UCSD-AML1 (cell line): ENCODE measurements at regions not wholly inside any gene's neighbourhood (a gene's known extent, or its start where the extent isn't known, plus 50 kb on each side); places are given as distances from the start of the nearest gene placed in this dataset.

Experiments used
- DNase-seq: peaks from one replicate; lab custom pipeline; 2025; ENCODE audit not compliant: unreplicated experiment; lab: John Stamatoyannopoulos, UW

- no peak for DNase-seq
These were observed 164.8 kb upstream of the ZC3H12A start for GRCh38 chr1:37309574-37309973.

DNA sequence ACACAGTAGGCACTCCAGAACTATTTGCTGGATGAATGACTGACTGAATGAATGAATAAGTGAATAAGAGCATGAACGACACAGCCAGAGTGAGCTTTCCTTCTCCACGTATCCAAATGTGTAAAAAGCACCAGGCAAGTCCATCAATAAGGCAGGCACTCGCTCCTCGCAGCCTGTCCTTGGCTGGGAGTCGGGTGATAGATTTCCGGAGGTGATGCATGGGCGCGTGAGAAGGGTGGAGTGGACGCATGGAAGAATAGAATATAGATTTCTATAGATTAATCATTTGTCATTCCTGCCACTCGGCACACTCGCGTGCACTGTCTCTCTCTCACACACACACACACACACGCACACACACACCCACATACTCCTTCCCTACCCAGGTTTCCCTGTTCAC, 164.3 kb upstream of the ZC3H12A start:
- DNase-seq: no peak

DNA sequence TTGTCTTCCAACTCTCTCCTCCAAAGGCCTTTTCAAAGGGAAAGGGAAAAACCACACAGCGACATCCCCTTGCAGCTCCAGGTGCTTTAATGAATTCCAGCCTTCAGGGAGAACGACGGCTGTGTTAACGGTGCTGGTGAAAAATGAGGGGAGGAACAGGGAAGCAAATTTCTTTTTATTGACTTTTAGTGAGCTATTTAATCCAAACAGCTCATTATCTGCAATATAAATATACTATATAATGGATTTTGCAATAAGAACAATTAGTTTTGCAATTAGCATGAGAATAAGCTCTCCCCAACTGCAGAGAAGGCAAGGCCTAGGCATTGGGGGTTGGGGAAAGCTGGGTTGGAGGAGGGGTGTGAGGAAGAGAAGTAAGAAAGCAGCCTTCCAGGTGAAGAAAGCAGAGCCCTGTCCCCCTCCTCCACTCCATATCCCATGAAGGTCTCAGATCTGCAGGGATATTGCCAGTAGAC, 159.0 kb upstream of the ZC3H12A start:
- DNase-seq: no peak

DNA sequence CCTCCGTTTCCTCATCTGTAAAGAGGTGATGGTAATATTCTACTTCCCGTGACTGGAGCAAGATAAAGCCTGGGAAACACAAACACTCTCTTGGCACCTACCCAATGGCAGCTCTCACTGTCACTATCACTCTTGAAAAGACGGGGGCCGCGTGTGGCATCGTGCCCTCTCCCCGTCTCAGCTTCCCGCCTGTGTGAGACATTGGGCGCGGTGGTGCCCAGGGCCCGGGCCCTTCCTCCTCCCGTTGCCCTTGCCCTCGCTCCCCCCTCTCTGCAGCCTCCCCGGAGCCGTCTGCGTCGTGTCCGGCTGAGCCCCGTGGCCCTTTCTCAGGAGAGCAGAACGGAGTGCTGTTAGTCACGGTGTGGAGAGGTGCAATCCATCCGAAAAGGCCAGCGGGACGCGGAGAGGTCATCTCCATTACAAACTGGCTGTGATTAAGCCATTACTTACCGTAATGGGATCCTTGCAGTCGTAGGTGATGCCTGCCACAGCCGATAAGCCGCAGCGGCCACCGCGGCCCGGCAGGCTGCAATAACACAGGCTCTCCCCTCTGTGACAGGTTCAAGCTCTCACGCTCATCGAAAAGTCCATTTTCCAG, 156.4 kb upstream of the ZC3H12A start:
- DNase-seq: no peak

DNA sequence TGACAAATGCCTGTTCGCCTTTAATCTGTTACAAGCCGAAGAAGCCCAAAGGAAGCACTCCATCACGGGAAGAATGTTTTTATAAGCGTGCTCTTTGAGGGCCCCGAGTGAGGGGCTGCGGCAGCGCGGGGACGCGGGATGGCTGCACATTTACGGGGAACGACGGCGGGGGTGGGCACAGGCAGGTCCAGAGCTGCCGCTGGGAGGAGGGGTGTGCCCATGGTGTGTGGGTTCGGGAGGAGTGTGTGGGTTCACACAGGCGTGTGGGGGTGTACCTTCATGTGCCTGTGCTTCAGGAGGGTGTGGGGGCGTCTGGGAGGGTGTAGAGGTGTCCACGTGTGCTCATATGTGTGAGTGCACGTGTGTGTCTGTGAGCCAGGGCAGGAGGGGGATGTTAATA, 155.9 kb upstream of the ZC3H12A start:
- DNase-seq: no peak

- DNase-seq: no peak
These were observed 155.1 kb upstream of the ZC3H12A start for GRCh38 chr1:37319284-37319683.

GRCh38 chr1:37323486-37324377, 150.6 kb upstream of the ZC3H12A start:
- DNase-seq: peak; percentile 13

- DNase-seq: no peak
These were observed 149.4 kb upstream of the ZC3H12A start for GRCh38 chr1:37325010-37325409.

DNA sequence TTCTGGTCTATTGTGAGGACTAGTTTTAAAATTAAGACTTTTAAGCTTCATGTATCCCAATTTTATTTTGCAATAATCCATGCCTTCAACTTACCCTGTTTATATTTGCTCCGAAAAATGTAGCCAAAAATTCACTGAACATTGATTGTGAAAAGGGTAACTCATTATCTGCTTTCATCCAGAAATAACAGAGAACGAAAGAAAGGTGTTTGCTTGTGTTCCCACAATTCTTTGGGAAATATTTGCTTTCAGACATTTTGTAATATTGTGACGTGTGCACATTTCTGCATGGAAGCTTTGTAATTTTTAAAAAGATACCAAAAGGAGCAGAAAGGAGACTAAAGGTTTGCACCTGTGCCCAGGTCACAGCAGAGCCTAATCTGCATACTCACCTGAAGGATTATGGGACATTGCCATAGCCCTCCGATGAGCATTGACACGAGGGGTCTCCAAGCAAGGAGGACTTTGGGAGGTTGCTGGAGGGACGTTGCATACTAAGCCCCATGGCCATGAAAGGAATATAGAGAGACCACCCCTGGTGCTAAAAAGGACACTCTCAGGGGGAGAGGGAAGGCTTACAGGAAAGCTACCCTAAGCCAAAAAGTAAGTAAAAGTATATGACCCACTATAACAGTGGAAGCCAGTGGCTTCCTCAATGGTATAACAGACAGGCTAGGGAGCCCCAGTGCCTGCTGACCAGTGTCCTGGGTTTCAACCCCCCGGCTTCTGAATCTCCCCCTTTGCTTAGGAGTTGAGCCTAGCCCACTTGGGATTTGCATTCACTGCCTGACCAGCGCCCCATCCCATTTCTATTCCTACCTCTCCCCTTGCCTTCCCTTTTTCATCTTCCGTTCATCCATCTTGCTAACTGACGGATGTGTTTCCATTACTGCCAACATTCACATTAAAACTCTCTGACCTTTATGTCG, 148.6 kb upstream of the ZC3H12A start:
- DNase-seq: no peak

DNA sequence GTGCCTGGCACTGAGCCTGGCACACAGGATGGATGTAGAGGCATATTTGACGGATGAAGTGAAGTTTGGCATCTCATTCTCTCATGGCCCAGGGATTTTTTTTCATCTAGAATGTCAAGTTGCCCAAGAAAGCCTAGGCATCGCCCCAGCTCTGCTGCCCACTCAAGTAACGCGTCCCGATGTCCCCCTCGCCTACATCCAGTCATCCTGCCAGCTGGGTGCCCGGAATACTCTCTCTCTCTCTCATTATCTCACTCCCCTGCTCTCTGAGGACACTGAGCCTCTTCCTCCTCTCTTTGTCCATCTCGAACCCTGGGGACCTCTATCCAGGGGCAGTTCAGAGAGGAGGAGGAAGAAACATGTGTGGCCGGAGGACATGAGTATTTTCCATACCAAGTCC, 142.3 kb upstream of the ZC3H12A start:
- no peak for DNase-seq

GRCh38 chr1:37338658-37339057, 135.7 kb upstream of the ZC3H12A start:
- DNase-seq: no peak

DNA sequence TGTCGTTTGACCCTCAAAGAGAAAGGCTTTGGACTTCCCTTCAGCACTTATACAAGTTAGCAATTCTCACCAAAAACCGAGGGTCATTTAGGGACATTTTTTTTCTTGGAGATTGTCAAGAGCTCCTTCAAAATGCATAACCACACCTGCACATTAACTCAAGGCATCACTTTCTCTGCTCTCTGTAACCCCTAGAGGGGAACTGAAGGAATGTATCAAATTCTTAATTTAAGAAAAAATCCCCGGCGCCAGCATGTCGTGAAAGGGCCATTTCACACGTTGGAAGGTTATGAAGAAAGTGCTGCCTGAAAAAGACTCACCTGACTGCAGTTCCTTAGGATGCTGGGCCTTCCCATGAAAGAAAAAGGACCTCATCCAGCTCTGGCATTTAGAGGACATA, 131.6 kb upstream of the ZC3H12A start:
- no peak for DNase-seq

DNA sequence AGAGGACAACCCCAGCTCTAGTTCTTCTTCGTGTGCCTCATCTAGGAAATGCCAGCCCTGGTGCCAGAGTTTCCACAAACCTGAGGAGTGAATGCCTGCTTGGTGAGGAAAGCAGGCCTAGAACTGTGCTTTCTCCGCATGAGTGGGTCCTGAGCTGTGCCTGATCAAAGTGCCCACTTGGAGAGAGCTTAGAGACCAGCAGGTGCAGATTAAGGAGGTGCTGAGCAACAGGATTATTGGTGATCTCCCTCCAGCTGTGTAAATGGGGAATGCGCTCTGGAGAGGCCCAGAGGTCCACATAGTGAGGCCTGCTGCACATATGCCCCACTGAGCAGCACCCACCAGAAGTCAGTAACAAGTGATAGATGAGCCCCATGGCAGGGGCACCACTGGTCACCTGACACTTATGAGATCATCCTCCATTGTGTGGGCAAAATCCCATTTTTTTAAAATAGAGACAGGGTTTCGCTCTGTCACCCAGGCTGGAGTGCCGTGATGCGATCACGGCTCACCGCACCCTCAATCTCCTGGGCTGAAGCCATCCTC, 127.2 kb upstream of the ZC3H12A start:
- DNase-seq: no peak

DNA sequence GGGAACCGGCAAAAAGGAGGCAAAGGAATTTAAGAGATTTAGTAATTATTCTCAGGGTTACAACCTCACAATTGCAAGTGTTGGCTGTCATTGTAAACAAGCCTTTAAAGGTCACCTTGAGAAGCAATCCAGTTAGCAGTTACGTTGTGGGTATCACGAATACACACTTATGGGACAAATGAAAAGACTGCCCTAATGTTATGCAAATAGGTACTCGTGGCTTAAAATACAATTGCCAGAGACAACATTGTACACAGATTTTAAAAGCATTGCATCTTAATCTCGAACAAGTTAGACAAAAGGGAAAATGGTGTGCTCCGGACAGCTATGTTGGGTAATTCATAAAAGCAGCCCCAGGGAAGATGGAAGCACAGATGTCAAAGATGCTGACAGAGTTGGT, 120.5 kb upstream of the ZC3H12A start:
- no peak for DNase-seq

DNA sequence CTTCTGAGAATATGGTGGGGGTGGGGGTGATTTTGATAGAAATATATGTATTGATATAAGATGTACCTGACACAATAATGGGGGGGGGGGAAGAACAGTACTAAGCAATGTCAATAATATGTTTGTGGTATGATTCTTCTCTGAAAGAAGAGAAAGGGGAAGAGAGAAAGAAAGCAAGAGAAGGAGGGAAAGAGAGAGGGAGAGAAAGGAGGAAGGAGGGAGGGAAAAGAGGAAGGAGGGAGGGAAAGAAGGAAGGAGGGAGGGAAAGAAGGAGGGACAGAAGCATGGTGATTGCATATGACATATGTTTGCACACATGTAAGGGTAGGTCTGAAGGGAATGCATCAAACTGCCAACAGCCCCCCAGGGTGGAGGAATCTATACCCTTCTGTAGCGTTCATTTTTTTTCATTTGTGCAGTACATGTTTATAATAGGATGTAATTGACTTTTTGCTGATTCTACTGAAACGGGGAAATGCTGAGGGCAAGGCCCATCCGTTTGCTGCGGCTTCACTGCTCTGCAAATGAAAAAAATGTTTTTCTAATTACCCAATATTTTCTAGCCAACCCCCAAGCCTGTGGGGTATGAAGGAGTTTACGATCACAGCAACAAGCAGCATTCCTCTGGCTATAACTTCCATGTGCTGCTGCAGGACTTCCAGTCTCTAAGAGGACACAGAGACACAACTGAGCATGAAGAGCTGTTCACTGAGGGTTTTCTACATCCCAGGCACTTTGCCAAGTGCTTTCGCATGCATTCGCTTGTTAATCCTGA, 119.3 kb upstream of the ZC3H12A start:
- DNase-seq: no peak

GRCh38 chr1:37358992-37359391, 115.4 kb upstream of the ZC3H12A start:
- no peak for DNase-seq

- DNase-seq: no peak
These were observed 114.4 kb upstream of the ZC3H12A start for GRCh38 chr1:37360011-37360410.

- DNase-seq: no peak
These were observed 111.6 kb upstream of the ZC3H12A start for GRCh38 chr1:37362594-37363385.

DNA sequence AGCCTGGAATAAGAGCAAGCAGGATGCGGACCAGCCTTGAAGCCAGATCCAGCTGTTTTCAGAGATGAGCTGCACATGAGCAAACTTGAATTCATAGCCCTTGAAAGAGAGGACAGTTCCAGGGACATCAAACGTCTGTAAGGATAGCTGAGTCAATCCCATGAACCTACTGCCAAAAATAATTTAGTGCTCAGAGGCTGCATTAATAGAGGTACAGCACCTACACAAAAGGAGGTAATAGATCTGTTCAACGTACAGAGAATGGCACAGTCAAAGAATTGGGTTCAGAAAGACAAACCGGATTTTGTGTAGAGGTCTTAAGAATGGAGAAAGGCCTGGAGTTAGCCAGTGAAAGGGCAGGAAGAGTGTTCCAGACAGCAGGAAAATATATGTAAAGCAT, 110.8 kb upstream of the ZC3H12A start:
- DNase-seq: no peak
